H1 (cell line): ENCODE measurements at regions not wholly inside any gene's neighbourhood (a gene's known extent, or its start where the extent isn't known, plus 50 kb on each side); places are given as distances from the start of the nearest gene placed in this dataset.

Source experiments
- TCF12 ChIP-seq: IDR thresholded peaks from 2 replicates; pipeline ENCODE4 v1.6.1; 2011; ENCODE audit warnings: low read depth, mild to moderate bottlenecking, low read length
- TF ChIP-seq, protein P1 (sequence below), 3 experiments: IDR thresholded peaks; 1 replicate in 2 of 3; 2 replicates in 1 of 3; pipeline versions ENCODE4 v1.5.1 to v1.6.1; 2011; ENCODE audit warnings: low read length in 3 of 3, mild to moderate bottlenecking in 3 of 3, inconsistent platforms in 2 of 3, low read depth in 1 of 3, moderate library complexity in 1 of 3; ENCODE audit not compliant: insufficient read depth in 1 of 3; ENCODE audit errors: control extremely low read depth in 1 of 3
- TF ChIP-seq, protein P2 (sequence below): IDR thresholded peaks from 2 replicates; pipeline ENCODE4 v1.6.1; 2011; ENCODE audit warnings: low read length, improper control_type of control experiment

DNA sequence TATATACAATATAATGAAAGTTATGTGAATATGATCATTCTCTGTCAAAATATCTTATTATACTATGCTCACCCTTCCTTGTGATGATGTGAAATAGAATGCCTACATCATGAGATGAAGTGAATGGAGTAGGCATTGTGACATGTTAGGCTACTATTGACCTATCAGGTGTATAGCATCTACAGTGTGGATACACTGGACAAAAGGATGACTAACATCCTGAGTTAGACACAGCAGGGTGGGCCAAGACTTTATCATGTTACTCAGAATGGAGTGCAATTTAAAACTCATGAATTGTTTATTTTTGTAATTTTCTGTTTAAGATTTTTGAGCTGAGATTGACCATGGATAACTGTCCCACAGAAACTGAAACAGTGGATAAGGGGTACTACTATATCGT lies 53.4 kb upstream of the NAV3 start:
- no peak for TF ChIP-seq TCF12
- TF ChIP-seq, protein P1, sequence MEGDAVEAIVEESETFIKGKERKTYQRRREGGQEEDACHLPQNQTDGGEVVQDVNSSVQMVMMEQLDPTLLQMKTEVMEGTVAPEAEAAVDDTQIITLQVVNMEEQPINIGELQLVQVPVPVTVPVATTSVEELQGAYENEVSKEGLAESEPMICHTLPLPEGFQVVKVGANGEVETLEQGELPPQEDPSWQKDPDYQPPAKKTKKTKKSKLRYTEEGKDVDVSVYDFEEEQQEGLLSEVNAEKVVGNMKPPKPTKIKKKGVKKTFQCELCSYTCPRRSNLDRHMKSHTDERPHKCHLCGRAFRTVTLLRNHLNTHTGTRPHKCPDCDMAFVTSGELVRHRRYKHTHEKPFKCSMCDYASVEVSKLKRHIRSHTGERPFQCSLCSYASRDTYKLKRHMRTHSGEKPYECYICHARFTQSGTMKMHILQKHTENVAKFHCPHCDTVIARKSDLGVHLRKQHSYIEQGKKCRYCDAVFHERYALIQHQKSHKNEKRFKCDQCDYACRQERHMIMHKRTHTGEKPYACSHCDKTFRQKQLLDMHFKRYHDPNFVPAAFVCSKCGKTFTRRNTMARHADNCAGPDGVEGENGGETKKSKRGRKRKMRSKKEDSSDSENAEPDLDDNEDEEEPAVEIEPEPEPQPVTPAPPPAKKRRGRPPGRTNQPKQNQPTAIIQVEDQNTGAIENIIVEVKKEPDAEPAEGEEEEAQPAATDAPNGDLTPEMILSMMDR (IDR thresholded peaks at IDR 0.05; ENCODE audit: control extremely low read depth in 1 of 3, insufficient read depth in 1 of 3, low read depth in 1 of 3, low read length in 3 of 3): no peak
- TF ChIP-seq, protein P2, sequence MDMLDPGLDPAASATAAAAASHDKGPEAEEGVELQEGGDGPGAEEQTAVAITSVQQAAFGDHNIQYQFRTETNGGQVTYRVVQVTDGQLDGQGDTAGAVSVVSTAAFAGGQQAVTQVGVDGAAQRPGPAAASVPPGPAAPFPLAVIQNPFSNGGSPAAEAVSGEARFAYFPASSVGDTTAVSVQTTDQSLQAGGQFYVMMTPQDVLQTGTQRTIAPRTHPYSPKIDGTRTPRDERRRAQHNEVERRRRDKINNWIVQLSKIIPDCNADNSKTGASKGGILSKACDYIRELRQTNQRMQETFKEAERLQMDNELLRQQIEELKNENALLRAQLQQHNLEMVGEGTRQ: no peak
